Thyroid gland (tissue), 4 donors: ENCODE measurements at regions not wholly inside any gene's neighbourhood (a gene's known extent, or its start where the extent isn't known, plus 50 kb on each side); places are given as distances from the start of the nearest gene placed in this dataset.

ENCODE experiments used
- POLR2A ChIP-seq, 2 donors: fragments of 450-650 bp; IDR thresholded peaks; one replicate each; pipeline ENCODE4 v1.6.1; 2017; ENCODE audit warnings: antibody characterized with exemption in 2 of 2, mild to moderate bottlenecking in 2 of 2, moderate library complexity in 1 of 2
- TF ChIP-seq, protein P1 (sequence below), 6 experiments: fragments of 200-600 bp in 3 of 6; fragments of 450-650 bp in 3 of 6; sonication (generic) in 3 of 6; IDR thresholded peaks; one replicate each; pipeline ENCODE4 v1.5.1; 2016 to 2019; ENCODE audit warnings: antibody characterized with exemption in 6 of 6, mild to moderate bottlenecking in 2 of 6, inconsistent platforms in 1 of 6, moderate library complexity in 1 of 6

DNA sequence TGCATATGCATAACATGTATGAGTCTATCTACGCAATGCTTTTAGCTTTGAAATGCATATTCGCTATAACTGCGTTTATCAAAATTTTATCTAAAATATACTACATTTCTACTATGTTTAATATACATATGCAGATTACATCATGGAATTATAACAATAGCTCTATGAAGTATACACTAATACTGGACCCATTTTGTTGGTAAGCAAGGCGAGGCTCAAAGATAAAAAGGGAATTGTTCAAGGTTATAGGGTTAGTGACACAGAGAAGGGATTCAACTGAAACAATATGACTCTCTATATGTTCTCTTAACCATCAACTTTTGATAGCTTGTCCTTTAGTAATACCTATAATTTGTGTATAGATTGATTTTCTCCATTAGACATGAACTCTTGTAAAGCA lies 60.9 kb upstream of the SMIM36 start:
- TF ChIP-seq, protein P1, sequence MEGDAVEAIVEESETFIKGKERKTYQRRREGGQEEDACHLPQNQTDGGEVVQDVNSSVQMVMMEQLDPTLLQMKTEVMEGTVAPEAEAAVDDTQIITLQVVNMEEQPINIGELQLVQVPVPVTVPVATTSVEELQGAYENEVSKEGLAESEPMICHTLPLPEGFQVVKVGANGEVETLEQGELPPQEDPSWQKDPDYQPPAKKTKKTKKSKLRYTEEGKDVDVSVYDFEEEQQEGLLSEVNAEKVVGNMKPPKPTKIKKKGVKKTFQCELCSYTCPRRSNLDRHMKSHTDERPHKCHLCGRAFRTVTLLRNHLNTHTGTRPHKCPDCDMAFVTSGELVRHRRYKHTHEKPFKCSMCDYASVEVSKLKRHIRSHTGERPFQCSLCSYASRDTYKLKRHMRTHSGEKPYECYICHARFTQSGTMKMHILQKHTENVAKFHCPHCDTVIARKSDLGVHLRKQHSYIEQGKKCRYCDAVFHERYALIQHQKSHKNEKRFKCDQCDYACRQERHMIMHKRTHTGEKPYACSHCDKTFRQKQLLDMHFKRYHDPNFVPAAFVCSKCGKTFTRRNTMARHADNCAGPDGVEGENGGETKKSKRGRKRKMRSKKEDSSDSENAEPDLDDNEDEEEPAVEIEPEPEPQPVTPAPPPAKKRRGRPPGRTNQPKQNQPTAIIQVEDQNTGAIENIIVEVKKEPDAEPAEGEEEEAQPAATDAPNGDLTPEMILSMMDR (IDR thresholded peaks at IDR 0.05): no peak
- TF ChIP-seq POLR2A (IDR thresholded peaks at IDR 0.05): no peak
